T-helper 1 cell (primary cell): ENCODE measurements at regions not wholly inside any gene's neighbourhood (a gene's known extent, or its start where the extent isn't known, plus 50 kb on each side); places are given as distances from the start of the nearest gene placed in this dataset.
A peak's percentile ranks its signal among the peaks of the same experiment; 100 is the strongest.
"Not testable (repeated sequence)": the region's sequence is repeated elsewhere in the genome, so short reads cannot be mapped to it uniquely, and the experiment has no call there.

Experiments
- DNase-seq, 5 donors: peaks; one replicate each; pipeline ENCODE4 v3.0.0-alpha.2; 2012 to 2020

GRCh38 chr7:140283472-140283871, 106.7 kb upstream of the KDM7A start:
- no peak for DNase-seq

GRCh38 chr7:140281960-140282359, 105.2 kb upstream of the KDM7A start:
- no peak for DNase-seq

- no peak for DNase-seq
Measured at GRCh38 chr7:140281255-140281654, 104.5 kb upstream of the KDM7A start.

GRCh38 chr7:140276001-140276400, 99.2 kb upstream of the KDM7A start:
- DNase-seq: no peak

GRCh38 chr7:140275069-140275965, 98.5 kb upstream of the KDM7A start:
- DNase-seq: no peak

- no peak for DNase-seq
Measured at GRCh38 chr7:140273417-140273816, 96.6 kb upstream of the KDM7A start.

- DNase-seq: not testable (repeated sequence)
Measured at GRCh38 chr7:140271643-140271968, 94.8 kb upstream of the KDM7A start.

- DNase-seq: no peak
Measured at GRCh38 chr7:140269004-140269638, 92.3 kb upstream of the KDM7A start.

GRCh38 chr7:140267381-140268226, 90.8 kb upstream of the KDM7A start:
- DNase-seq: no peak

- peak in 2 of 5 donors; percentile 24 to 90 for DNase-seq
Measured at GRCh38 chr7:140263277-140263676, 86.5 kb upstream of the KDM7A start.

GRCh38 chr7:140262242-140262903, 85.6 kb upstream of the KDM7A start:
- peak in 1 of 5 donors; percentile 43 for DNase-seq

GRCh38 chr7:140261522-140261921, 84.7 kb upstream of the KDM7A start:
- DNase-seq: peak in 1 of 5 donors; percentile 31

GRCh38 chr7:140261105-140261486, 84.3 kb upstream of the KDM7A start:
- DNase-seq: no peak

- DNase-seq: no peak
Measured at GRCh38 chr7:140260352-140261104, 83.7 kb upstream of the KDM7A start.

GRCh38 chr7:140257278-140257677, 80.5 kb upstream of the KDM7A start:
- not testable (repeated sequence) for DNase-seq

GRCh38 chr7:140254976-140255375, 78.2 kb upstream of the KDM7A start:
- DNase-seq: not testable (repeated sequence)

- no peak for DNase-seq
Measured at GRCh38 chr7:140249036-140249806, 72.4 kb upstream of the KDM7A start.

- DNase-seq: no peak
Measured at GRCh38 chr7:140247559-140247958, 70.8 kb upstream of the KDM7A start.

GRCh38 chr7:140245611-140246105, 68.9 kb upstream of the KDM7A start:
- DNase-seq: no peak

- DNase-seq: no peak
Measured at GRCh38 chr7:140242057-140243031, 65.6 kb upstream of the KDM7A start.
